ENCODE measurements at regions not wholly inside any gene's neighbourhood (a gene's known extent, or its start where the extent isn't known, plus 50 kb on each side); places are given as distances from the start of the nearest gene placed in this dataset.

DNA sequence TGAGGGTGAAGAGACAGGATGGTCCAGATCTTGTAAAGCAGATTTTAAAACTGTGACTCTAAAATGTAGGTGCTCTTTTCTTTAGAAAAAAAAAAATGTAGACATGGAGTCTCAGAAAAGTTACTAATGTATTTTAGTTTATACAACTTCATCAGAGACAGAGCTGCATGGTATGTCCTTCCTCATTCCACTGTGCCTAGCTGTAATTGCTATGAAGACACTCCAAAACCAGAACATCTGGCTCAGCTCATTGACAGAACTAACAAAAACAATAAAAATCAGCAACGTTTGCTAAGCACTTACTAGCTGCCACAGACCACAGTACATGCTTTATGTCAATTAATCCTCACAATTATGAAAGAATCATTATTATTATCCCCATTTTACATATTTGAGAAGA lies 160.7 kb downstream of the BARX2 start:
- TF ChIP-seq, protein P1, sequence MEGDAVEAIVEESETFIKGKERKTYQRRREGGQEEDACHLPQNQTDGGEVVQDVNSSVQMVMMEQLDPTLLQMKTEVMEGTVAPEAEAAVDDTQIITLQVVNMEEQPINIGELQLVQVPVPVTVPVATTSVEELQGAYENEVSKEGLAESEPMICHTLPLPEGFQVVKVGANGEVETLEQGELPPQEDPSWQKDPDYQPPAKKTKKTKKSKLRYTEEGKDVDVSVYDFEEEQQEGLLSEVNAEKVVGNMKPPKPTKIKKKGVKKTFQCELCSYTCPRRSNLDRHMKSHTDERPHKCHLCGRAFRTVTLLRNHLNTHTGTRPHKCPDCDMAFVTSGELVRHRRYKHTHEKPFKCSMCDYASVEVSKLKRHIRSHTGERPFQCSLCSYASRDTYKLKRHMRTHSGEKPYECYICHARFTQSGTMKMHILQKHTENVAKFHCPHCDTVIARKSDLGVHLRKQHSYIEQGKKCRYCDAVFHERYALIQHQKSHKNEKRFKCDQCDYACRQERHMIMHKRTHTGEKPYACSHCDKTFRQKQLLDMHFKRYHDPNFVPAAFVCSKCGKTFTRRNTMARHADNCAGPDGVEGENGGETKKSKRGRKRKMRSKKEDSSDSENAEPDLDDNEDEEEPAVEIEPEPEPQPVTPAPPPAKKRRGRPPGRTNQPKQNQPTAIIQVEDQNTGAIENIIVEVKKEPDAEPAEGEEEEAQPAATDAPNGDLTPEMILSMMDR (IDR thresholded peaks at IDR 0.05): no peak

DNA sequence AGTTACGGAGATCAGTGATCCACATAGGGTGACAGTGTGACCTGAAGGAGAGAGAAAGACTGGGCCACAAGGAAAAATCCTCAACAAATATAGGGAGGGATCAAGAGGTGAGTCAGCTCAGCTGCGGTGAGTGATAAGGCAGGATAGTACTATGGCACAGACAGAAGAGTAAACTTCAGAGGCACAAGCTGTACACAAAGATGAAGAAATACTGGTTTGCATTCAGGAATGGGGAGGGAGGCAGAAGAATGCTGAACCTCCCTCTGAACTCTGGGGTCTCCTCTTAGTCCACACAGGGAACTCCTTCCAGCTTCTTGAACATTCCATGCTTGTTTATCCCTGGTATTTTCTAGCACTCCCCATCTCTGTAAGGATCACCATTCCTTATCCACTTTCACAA lies 162.7 kb downstream of the BARX2 start:
- TF ChIP-seq, protein P1 (IDR thresholded peaks at IDR 0.05): no peak
- H3K9me3 ChIP-seq: no peaks in the 10 kb centered on the region
- DNase-seq (no peak), ATAC-seq (no peak)
- no peaks in the 10 kb centered on the region for H3K36me3 ChIP-seq
- H3K4me3 ChIP-seq: no peak overlapping the region
- intact Hi-C loops (cut with DNase I): no loop called here
- no peak overlapping the region for H3K27ac ChIP-seq
- H3K4me1 ChIP-seq: no peaks in the 10 kb centered on the region
- no peaks in the 10 kb centered on the region for H3K27me3 ChIP-seq

More for the DNA sequence above, 160.7 kb downstream of the BARX2 start:
- no peak for DNase-seq
- Histone ChIP-seq H3K9me3 (no peaks in the 10 kb centered on the region), H3K4me3 (no peak overlapping the region), H3K4me1 (no peaks in the 10 kb centered on the region), H3K27me3 (no peaks in the 10 kb centered on the region), H3K27ac (no peak overlapping the region), H3K36me3 (no peaks in the 10 kb centered on the region)
- intact Hi-C loops (cut with DNase I): no loop called here
- ATAC-seq: no peak

DNA sequence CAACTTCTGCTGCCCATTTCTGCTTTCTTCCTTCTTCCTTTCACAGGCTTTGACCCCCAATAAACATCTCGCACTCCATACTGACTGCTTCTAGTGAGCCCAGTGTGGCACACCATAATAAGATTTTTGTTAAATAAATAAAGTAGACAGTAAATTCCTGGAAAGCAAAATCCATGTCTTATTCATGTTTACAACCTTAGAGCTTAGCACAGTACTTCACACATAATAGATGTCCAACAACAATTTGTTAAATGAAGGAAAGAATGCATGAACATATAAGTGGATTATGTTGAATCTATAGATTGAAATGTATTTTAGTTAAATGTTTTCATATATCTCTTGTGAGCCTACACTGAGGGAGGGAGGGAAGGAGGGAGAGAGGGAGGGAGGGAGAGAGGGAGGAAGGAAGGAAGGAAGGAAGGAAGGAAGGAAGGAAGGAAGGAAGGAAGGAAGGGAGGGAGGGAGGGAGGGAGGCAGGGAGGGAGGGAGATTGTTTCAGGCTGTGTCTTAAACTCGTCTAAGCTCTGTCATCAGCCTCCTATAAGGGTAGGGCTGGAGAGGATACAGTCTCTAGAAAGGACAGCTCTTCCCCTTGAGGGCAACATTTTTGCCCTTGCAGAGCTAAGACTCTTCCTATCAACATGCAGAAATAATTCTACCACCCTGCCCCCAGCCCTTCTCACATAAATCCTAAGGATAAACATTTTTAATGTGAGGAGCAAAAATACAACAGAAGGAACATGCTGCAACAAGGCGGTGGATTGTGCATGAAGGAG lies 168.1 kb downstream of the BARX2 start:
- H3K4me1 ChIP-seq: no peaks in the 10 kb centered on the region
- H3K9me3 ChIP-seq: no peaks in the 10 kb centered on the region
- no peaks in the 10 kb centered on the region for H3K27me3 ChIP-seq
- H3K27ac ChIP-seq: no peak overlapping the region
- ATAC-seq: no peak
- no peak for DNase-seq
- H3K4me3 ChIP-seq: no peak overlapping the region
- TF ChIP-seq, protein P1 (IDR thresholded peaks at IDR 0.05): no peak
- no peaks in the 10 kb centered on the region for H3K36me3 ChIP-seq
- intact Hi-C loops (cut with DNase I): no loop called here

DNA sequence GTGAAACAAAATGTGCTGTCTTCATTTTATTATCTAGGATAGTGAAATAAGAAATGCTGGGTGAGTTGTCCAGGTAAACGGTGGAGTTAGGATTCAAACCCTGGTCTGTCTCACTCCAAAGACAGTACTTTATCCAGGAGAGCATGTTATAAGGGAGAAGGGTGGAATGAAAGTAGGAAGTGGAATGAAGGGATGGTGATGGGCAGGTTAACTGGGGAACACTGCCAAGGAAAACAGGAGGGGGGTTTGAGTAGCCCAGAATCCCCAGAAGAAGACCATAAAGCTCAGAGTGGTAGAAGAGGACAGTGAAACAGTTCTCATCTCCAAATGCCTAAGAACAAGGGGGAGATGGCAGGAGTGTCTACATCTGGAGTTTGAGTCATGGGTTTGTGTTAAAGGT lies 169.0 kb downstream of the BARX2 start:
- DNase-seq (no peak), ATAC-seq (no peak)
- Histone ChIP-seq H3K27me3 (no peaks in the 10 kb centered on the region), H3K36me3 (no peaks in the 10 kb centered on the region), H3K9me3 (no peaks in the 10 kb centered on the region), H3K4me1 (no peaks in the 10 kb centered on the region), H3K27ac (no peak overlapping the region), H3K4me3 (no peak overlapping the region)
- intact Hi-C loops (cut with DNase I): no loop called here
- TF ChIP-seq, protein P1 (IDR thresholded peaks at IDR 0.05): no peak

DNA sequence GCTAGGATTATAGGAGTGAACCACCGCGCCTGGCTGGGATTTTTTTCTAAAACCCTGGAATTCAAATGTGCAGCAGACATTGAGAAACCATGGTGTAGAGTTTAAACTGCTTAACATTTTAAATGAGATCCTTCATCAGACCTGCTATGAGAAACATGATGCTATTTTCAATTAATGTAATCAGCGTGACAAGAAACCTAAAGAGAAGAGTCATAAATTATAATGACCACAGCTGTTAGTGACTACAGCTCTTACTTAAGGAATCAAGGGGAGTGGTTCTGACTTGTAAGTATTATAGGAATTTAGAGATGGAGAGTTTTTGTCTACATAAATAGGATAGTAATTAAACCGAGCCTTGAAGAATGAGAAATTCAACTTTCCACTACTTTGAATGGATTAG lies 170.6 kb downstream of the BARX2 start:
- H3K4me1 ChIP-seq: no peaks in the 10 kb centered on the region
- no peak overlapping the region for H3K27ac ChIP-seq
- H3K9me3 ChIP-seq: no peaks in the 10 kb centered on the region
- TF ChIP-seq, protein P1 (IDR thresholded peaks at IDR 0.05): no peak
- no peaks in the 10 kb centered on the region for H3K36me3 ChIP-seq
- intact Hi-C loops (cut with DNase I): no loop called here
- ATAC-seq (no peak), DNase-seq (no peak)
- no peaks in the 10 kb centered on the region for H3K27me3 ChIP-seq
- H3K4me3 ChIP-seq: no peak overlapping the region

Measured in upper lobe of right lung (tissue), 1 donor.